HG02642 (cell line): ENCODE measurements at regions not wholly inside any gene's neighbourhood (a gene's known extent, or its start where the extent isn't known, plus 50 kb on each side); places are given as distances from the start of the nearest gene placed in this dataset.
"Not testable (repeated sequence)": the region's sequence is repeated elsewhere in the genome, so short reads cannot be mapped to it uniquely, and the experiment has no call there.

Source experiments
- ATAC-seq: cut with Tn5 transposase; IDR thresholded peaks from one replicate; pipeline ENCODE4 v1.9.1; 2021; ENCODE audit warnings: mild to moderate bottlenecking; ENCODE audit not compliant: unreplicated experiment, poor library complexity

DNA sequence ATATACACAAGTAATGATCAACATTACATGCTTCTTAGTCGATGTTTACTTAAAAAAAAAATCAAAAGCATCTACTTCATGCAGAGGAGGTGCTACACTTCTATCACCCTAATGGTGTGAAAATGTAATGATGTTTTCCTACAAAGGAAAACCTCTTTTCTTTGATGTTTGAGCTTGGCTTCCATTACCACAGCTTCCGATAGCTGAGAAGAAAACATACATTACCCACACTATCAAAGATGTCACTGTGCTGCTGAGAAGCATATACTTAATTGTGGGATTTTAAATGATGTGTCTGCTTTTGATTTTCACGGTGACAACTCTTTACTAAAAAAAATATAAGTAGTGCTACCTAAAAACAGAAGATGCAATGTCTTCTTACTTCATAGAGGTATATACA lies 200.2 kb upstream of the PHF14 start:
- no peak for ATAC-seq

DNA sequence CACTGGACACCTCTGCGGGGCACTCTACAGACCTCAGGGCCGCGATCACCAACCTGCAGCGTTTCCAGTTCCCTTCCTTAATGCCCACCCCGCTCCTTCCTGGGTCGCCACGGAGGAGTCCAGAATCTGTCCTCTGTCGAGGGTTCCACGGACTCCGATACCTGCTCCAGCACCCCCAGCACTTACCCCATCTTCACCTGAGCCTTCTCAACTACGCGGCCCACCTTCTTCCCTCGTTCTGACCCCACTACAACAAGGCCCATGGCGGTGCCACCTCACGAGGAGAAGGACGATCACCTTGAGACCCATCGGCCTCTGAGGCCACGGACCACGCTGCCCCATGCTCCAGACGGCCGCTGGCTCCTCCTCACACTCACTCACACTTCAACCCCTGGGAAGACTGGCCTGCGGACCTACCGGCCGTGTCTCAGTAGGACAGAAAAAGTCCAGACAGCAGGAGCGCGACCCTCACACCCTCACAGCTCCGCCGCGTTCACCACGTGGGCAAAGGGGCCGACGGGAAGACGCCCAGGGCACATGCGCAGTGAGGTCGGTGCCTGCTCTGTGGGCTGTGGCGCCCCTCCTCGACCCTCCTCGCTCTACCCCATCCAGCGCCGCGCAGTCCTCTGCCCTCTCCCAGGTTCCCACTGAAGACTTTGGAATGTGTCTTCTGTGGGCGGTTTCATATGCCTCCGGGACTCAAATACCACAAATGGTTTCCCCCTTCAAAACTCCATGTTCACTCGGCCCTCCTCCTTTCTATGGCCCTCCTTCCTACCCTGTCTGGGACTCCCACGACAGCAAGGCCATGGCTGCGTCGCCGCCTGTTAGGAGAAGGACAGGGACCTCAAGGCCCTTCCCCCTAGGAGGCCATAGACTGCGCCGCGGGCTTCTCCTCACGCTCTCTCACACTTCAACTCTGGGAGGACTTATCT lies 193.9 kb upstream of the PHF14 start:
- ATAC-seq = no peak

- no peak for ATAC-seq
Measured at GRCh38 chr7:10780400-10780747, 193.3 kb upstream of the PHF14 start.

GRCh38 chr7:10786976-10787375 lies 186.7 kb upstream of the PHF14 start:
- ATAC-seq = not testable (repeated sequence)

GRCh38 chr7:10789170-10789569 lies 184.5 kb upstream of the PHF14 start:
- no peak for ATAC-seq

DNA sequence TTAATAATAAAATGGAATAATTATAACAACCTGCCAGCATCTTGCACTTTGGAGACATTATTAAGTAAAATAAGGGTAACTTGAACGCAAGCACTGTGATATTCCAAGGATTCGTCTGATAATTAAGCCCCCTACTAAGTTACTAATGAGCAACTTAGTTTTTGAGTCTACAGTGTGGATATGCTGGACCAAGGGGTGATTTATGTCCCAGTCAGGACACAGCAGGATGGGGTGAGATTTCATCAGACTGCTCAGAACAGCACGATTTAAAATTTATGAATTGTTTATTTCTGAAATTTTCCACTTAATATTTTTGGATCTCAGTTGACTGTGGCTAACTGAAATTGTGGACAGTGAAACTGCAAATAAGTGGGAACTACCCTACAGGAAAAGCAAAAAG lies 182.8 kb upstream of the PHF14 start:
- no peak for ATAC-seq

DNA sequence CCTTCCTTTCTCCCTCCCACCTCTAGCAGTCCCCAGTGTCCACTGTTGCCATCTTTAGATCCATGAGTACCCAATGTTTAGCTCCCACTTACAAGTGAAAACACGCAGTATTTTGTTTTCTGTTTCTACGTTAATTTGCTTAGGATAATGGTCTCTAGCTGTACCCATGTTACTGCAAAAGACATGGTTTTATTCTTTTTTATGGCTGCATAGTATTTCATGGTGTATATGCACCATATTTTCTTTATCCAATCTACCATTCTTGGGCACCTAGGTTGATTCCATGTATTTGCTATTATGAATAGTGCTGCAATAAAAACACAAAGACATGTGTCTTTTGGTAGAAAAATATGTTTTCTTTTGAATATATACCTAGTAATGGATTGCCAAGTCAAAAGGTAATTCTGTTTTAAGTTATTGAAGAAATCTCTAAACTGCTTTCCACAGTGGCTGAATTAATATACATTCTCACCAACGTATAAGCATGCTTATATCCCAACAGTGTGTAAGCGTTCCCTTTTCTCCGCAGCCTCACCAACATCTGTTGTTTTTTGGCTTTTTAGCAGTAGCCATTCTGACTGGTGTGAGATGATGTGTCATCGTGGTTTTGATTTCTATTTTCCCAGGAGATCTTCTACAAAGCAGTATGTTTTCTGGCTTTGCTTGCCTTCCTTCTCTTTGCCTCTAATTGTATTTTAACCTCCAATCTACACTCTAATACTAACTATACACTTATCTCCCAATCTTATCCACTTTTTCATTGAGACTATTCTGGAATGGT lies 179.5 kb upstream of the PHF14 start:
- no peak for ATAC-seq

GRCh38 chr7:10797157-10797556 lies 176.5 kb upstream of the PHF14 start:
- ATAC-seq = no peak

- ATAC-seq = no peak
Measured at GRCh38 chr7:10798044-10798443, 175.6 kb upstream of the PHF14 start.

- ATAC-seq = no peak
Measured at GRCh38 chr7:10799475-10799874, 174.2 kb upstream of the PHF14 start.

DNA sequence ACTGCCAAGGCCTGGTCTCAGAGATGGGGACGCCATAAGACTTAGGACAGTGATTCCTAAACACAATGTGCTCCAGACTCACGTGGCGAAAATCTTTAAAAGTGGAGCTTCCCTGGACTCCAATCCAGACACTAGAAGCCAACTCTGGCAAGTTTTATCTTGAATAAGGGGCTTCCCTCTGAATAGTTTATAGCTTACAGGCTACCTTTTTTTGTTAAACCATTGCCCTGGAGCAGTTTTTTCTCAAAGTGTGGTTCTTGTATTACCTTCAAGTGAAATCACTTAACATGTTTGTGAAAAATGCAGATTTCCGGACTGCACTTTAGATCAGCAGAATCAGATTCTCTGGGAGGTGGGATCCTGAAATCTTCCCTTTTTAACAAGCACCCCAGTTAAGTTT lies 171.7 kb upstream of the PHF14 start:
- no peak for ATAC-seq

DNA sequence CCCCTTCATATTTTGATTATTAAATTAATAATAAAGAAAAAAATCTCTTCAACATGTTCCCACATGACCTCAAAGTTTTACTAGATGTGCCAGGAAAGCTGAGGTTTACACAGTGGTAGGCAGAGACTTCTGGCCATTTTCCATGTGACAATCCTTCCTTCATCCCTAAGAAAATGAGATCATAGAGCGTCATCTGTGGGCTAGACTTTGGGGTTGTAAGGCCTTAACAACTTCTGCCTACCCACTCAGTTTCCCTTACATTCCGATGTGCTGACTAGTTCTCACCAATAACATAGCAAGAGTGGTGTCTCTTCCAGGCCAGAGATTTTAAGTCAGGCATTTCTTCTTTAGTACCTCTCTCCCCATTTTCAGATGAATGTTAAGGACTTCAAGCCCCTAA lies 171.1 kb upstream of the PHF14 start:
- no peak for ATAC-seq

GRCh38 chr7:10803720-10804119 lies 170.0 kb upstream of the PHF14 start:
- no peak for ATAC-seq

GRCh38 chr7:10804770-10805169 lies 168.9 kb upstream of the PHF14 start:
- ATAC-seq = no peak

DNA sequence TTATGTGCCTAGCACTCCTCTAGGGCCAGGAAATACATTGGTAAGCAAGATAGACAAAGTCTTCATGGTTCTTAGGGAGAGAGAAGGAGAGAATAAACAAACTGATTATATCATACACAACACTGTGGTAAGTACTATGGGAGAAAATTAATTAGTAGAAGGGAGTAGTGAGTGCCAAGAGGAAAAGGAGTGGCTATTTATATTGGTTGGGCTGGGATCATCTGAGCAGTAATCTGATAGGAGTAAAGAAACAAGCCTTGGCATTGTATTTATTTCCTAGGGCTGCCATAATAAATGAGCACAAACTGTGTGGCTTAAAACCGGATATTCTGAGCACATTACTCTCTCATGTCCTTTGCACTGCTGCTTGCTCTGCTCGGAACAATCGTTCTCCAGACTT lies 158.1 kb upstream of the PHF14 start:
- no peak for ATAC-seq

GRCh38 chr7:10821156-10821555 lies 152.5 kb upstream of the PHF14 start:
- no peak for ATAC-seq

DNA sequence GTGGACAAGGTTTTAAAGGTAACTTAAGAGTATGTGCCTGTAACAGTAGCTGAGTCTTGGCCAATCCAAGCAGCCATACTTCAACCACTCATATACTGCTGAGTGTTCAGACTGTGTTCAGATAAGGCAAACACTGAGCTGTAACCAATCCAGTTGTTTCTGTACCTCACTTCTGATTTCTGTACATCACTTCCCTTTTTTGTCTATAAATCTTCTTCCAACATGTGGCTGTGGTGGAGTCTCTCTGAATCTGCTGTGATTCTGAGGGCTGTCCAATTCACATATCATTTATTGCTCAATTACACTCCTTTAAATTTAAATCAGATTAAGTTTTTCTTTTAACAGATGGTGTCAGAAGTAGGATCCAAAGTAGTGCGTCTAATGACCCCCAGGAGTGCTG lies 149.5 kb upstream of the PHF14 start:
- ATAC-seq = no peak

- no peak for ATAC-seq
Measured at GRCh38 chr7:10838228-10838627, 135.4 kb upstream of the PHF14 start.

DNA sequence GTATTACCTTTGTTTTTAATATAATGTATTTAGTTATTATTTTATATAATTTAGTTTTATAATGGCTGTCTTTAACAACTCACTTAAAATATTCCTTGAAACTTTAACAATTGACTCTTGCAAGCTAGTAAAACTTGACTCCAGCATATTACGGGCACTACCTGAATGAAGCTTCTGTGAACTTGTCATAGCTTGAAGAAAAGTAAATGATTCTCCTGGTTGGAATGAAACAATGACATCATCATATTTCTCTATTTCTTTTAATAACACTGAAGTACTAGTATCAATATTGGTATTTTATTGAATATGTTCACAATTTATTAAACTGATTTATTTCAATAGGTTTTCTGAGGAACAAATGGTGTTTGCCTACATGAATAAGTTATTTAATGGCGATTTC lies 128.4 kb upstream of the PHF14 start:
- no peak for ATAC-seq

- ATAC-seq = no peak
Measured at GRCh38 chr7:10855583-10855982, 118.1 kb upstream of the PHF14 start.

DNA sequence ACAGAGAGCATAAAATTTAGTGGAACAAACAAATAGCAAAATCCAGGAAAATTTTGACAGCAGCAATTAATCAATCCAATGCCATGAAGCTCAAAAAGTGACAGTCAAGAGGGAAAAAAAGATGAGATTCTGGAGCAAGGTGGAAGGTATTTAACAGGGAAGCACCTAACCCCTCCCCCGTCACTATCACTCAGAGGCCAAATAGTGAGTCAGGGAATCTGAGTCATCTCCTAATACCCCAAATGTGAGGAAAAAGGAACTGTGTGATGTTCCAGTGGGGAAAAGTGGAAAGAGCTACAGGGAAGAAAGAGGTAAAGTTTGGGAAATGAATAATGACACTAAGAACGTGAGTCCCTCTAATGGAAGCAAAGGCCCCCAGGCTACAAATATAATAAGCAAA lies 113.2 kb upstream of the PHF14 start:
- no peak for ATAC-seq

- no peak for ATAC-seq
Measured at GRCh38 chr7:10863476-10863875, 110.2 kb upstream of the PHF14 start.
